Central memory CD8-positive, alpha-beta T cell (primary cell): ENCODE measurements at regions not wholly inside any gene's neighbourhood (a gene's known extent, or its start where the extent isn't known, plus 50 kb on each side); places are given as distances from the start of the nearest gene placed in this dataset.

Experiments used
- ATAC-seq: fragments of 150-1000 bp; cut with Tn5 transposase; replicated peaks from 2 replicates; pipeline ENCODE4 v1.10.0; 2022; ENCODE audit warnings: mild to moderate bottlenecking, moderate FRiP score, moderate number of reproducible peaks; ENCODE audit not compliant: poor library complexity, severe bottlenecking; ENCODE audit errors: extremely low read depth
- DNase-seq, 2 donors: peaks; one replicate each; pipeline ENCODE4 v3.0.0; 2021; ENCODE audit warnings: low spot score in 2 of 2
- H3K27ac Mint-ChIP-seq: one replicate; pipeline ENCODE4 v1.8.0; 2022; ENCODE audit warnings: low read depth, mild to moderate bottlenecking, moderate library complexity, mixed read lengths
- H3K27me3 Mint-ChIP-seq: one replicate; pipeline ENCODE4 v1.8.0; 2022; ENCODE audit warnings: mixed read lengths
- H3K36me3 Mint-ChIP-seq: one replicate; pipeline ENCODE4 v1.8.0; 2022; ENCODE audit warnings: mild to moderate bottlenecking, moderate library complexity, mixed read lengths; ENCODE audit not compliant: insufficient read depth
- H3K4me1 Mint-ChIP-seq: one replicate; pipeline ENCODE4 v1.8.0; 2022; ENCODE audit warnings: mixed read lengths
- H3K4me3 Mint-ChIP-seq: one replicate; pipeline ENCODE4 v1.8.0; 2022; ENCODE audit warnings: mild to moderate bottlenecking, moderate library complexity, mixed read lengths
- H3K9me3 Mint-ChIP-seq: one replicate; pipeline ENCODE4 v1.8.0; 2022; ENCODE audit warnings: mixed read lengths

DNA sequence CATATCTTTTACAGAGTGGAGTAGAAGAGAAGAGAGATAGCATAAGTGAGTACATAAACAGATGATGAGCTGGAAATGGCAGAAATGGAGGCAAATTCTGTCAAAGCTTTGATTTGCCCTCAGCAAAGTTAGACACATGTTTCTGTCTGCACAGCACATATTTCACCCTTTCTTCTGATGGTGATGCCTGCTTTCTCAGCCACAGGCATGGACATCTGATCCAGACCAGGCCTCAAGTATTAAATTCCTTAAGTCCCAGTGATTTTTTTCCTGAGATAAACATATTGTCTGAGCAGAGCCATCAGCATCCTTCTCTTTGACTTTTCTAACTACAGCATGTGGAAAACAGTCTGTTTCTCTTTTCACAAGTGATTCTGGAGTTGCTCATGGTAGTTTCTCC is 409.8 kb downstream of the MAN2A1 start:
- no peak for DNase-seq
- ATAC-seq: no peak
- Mint-ChIP-seq H3K4me1 (peaks cover 10% of the 10 kb centered on the region), H3K4me3 (no peak overlapping the region), H3K9me3 (no peaks in the 10 kb centered on the region), H3K27ac (no peak overlapping the region), H3K27me3 (no peaks in the 10 kb centered on the region), H3K36me3 (no peaks in the 10 kb centered on the region)

DNA sequence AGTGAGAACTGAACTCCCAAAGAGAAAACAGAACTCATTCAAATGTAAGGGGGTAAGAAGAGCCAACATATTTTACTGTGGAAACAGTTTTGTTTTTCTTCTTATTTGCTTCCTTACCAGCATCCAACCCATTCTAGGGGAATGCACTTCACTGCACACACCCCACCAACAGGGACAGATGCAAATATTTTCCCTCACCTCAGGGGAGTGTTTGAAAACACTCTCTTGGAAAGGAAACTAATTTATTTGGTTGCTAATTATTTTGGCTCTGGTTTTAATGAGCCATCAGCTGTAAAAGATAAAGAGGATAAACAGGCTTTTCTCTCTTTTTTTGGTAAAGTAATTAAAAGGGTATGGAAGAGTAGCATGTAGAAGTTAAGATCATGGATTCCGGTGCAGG is 413.4 kb downstream of the MAN2A1 start:
- Mint-ChIP-seq H3K27me3 (peaks cover 19% of the 10 kb centered on the region), H3K9me3 (no peaks in the 10 kb centered on the region), H3K4me1 (peaks cover 30% of the 10 kb centered on the region), H3K4me3 (no peak overlapping the region), H3K36me3 (no peaks in the 10 kb centered on the region), H3K27ac (no peak overlapping the region)
- ATAC-seq (no peak), DNase-seq (no peak)

DNA sequence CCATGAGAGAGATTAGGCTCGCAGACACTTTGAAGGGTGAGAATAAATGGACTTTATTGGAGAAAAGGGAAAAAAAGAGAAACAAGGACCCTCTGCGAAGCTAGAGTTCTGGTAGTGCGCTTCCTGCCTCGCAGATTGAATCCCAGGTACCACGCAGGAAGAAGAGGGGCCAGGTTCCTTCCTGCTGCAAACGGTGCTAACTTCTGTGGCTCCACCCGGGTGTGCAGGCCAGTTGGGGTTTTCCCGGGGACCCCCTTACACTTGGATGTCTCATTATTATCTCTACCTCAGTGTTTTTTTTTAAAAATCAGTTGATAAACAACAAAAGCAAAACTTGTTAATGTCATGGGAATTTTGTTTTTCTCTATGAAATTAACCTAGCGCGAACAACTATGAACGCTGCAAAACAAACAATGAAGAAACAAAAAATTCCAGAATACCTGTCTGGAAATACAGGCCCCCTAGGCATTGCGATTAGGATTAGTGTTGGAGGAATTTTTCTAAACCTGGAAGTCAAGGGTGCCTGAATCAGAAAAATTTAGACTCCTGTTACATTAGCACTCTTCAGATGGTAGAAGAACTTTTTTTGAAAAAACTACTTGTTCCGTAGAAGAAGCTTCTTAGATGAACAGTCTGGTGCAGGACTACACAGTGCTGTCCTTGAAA is 414.5 kb downstream of the MAN2A1 start:
- ATAC-seq: no peak
- Mint-ChIP-seq H3K4me1 (peaks cover 30% of the 10 kb centered on the region), H3K27me3 (peaks cover 19% of the 10 kb centered on the region), H3K4me3 (no peak overlapping the region), H3K27ac (no peak overlapping the region), H3K9me3 (no peaks in the 10 kb centered on the region), H3K36me3 (no peaks in the 10 kb centered on the region)
- no peak for DNase-seq

DNA sequence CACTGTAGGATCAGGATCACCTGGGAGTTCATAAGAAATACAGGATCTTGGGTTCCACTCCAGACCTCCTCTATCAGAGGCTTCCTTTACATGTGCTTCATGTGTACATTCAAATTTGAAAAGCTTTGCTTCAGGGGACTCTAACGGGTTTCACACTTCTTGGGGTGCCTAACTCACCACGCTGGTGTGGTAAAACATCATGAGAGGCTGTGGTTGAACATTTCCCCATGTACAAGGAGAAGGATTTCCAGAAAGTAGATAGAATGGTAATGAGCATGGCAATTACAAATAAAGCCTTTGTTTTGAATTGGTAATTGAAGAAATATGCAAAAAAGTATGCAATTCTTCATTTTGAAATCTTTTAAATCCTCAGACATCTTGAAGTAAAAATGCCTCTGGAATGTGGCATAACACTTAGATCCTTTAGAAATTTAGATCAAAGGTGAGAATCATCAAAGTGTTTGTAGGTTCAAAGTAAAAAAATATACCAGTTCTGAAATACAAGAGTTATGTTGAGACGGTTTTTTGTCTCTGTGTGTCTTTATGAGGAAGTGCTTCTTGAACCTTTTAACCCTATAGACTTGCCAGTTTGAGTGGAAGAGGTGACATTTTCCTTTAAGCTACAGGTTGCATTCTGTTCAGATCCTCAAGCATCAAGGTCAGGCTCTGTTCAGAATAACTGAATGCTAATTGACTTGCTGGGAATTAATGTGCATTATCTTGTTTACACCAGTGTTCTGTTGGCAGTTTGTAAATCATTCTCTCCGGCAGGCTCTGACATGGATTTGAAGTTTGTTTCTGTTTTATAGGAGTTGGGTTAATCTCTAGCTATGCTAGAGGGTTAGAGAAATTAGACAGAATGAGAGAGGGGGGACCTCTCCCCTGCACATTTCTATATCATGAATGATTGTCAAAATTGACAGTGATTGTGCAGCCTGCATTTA is 415.3 kb downstream of the MAN2A1 start:
- H3K4me1 Mint-ChIP-seq: peaks cover 30% of the 10 kb centered on the region
- DNase-seq: no peak
- H3K9me3 Mint-ChIP-seq: no peaks in the 10 kb centered on the region
- peak; percentile 64 for ATAC-seq
- H3K36me3 Mint-ChIP-seq: no peaks in the 10 kb centered on the region
- H3K27ac Mint-ChIP-seq: no peak overlapping the region
- peaks cover 19% of the 10 kb centered on the region for H3K27me3 Mint-ChIP-seq
- H3K4me3 Mint-ChIP-seq: no peak overlapping the region

DNA sequence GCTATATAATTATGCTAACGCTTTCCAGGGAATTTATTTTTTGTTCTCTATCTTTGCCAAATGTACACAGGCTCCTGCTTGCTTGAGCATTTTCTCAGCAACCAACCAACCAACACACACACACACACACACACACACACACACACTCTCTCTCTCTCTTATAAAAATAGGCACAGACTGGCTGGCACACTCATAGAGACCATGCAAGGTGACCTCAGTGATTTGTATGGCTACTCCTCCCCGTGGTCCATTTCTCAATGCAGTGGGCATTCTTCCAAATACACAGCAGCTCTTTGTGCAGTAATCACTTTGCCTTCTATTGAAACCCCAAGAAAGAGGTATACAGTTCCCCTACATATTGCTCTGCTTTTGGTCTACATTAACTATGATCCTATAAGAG is 416.0 kb downstream of the MAN2A1 start:
- H3K9me3 Mint-ChIP-seq: no peaks in the 10 kb centered on the region
- no peak overlapping the region for H3K4me3 Mint-ChIP-seq
- DNase-seq (no peak), ATAC-seq (no peak)
- H3K27ac Mint-ChIP-seq: no peak overlapping the region
- peaks cover 30% of the 10 kb centered on the region for H3K4me1 Mint-ChIP-seq
- H3K36me3 Mint-ChIP-seq: no peaks in the 10 kb centered on the region
- peaks cover 19% of the 10 kb centered on the region for H3K27me3 Mint-ChIP-seq

DNA sequence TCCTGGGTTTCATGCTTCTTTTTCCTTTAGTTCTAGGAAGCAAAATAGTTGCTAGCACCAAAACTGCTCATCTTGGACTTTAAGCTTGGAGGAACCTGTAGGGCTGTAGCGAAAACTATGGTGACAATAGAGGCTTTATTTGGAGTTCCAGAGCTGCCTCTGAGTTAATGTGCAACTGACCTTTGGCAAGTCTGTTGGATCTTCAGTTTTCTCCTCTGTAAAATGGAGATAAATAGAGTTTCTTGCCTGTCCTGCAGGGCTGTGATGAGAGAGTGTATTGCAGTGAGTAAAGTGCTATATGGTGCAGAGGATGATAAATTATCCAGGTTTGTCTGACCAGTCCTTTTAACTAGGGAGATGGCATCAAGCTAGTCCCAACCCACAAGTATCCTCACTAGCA is 417.0 kb downstream of the MAN2A1 start:
- peak overlapping the region; percentile 56 for H3K4me3 Mint-ChIP-seq
- no peaks in the 10 kb centered on the region for H3K36me3 Mint-ChIP-seq
- H3K27ac Mint-ChIP-seq: no peak overlapping the region
- no peak for DNase-seq
- H3K9me3 Mint-ChIP-seq: no peaks in the 10 kb centered on the region
- H3K27me3 Mint-ChIP-seq: peaks cover 19% of the 10 kb centered on the region
- ATAC-seq: no peak
- H3K4me1 Mint-ChIP-seq: peaks cover 30% of the 10 kb centered on the region

DNA sequence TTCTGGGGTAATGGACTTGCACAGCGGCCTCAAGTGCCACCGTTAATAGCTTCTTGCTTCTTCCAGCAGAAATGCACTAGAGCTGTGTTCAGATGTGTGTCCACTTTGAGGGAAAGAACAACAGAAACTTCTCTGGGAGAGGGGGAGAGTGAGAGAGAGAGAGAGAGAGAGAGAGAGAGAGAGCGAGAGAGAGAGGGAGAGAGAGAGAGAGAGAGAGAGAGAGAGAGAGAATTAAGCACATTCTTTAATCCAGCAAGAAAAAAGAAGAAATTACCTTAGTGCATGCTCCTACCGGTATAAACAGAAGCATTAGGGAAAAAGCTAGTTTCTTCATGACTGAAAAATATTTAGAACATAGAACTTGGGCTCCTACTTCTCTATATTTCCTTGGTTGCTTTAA is 418.8 kb downstream of the MAN2A1 start:
- H3K9me3 Mint-ChIP-seq: no peaks in the 10 kb centered on the region
- ATAC-seq (no peak), DNase-seq (no peak)
- H3K27me3 Mint-ChIP-seq: peaks cover 19% of the 10 kb centered on the region
- no peaks in the 10 kb centered on the region for H3K36me3 Mint-ChIP-seq
- H3K4me3 Mint-ChIP-seq: no peak overlapping the region
- peaks cover 30% of the 10 kb centered on the region for H3K4me1 Mint-ChIP-seq
- no peak overlapping the region for H3K27ac Mint-ChIP-seq

DNA sequence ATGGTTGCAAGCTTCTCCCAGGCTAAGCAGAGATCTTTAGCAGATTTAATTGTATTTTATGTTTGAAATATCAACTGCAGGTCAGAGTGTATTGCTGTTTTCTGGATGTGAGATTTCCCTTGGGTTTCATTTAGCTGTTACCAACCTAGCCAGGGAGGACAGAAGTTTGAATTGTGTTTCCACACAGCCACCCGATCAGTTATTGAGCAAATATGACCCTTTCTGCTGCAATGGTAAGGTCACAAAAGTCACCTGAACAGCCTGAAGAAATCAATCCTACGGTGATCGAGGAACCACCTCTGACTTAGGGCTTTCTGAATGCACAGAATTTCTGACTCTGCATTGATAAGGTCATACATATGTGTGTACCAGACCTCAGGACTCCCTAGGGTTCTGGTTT is 419.9 kb downstream of the MAN2A1 start:
- peaks cover 19% of the 10 kb centered on the region for H3K27me3 Mint-ChIP-seq
- H3K27ac Mint-ChIP-seq: no peak overlapping the region
- DNase-seq (no peak), ATAC-seq (no peak)
- H3K36me3 Mint-ChIP-seq: no peaks in the 10 kb centered on the region
- peaks cover 19% of the 10 kb centered on the region for H3K4me1 Mint-ChIP-seq
- H3K9me3 Mint-ChIP-seq: no peaks in the 10 kb centered on the region
- H3K4me3 Mint-ChIP-seq: no peak overlapping the region

DNA sequence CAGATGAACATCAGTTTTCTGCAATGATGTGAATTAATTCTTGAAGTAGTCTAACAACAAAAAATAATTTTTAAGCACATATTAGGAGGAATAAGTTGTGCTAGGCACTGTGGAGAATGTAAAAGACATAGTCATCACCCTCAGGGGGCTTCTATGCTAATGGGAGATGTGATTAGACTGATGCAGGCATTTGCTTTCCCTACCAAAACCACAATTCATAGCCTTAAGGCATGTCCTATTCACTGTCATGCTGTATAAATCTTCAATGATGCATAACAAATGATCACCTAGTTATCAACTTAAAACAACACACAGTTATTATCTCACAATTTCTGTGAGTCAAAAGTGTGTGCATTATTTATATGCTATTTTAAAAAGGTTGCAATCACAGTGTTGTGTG is 422.6 kb downstream of the MAN2A1 start:
- Mint-ChIP-seq H3K4me3 (no peak overlapping the region), H3K36me3 (no peaks in the 10 kb centered on the region), H3K27me3 (peaks cover 4% of the 10 kb centered on the region), H3K9me3 (no peaks in the 10 kb centered on the region), H3K4me1 (peaks cover 4% of the 10 kb centered on the region), H3K27ac (no peak overlapping the region)
- ATAC-seq: no peak
- DNase-seq: no peak

DNA sequence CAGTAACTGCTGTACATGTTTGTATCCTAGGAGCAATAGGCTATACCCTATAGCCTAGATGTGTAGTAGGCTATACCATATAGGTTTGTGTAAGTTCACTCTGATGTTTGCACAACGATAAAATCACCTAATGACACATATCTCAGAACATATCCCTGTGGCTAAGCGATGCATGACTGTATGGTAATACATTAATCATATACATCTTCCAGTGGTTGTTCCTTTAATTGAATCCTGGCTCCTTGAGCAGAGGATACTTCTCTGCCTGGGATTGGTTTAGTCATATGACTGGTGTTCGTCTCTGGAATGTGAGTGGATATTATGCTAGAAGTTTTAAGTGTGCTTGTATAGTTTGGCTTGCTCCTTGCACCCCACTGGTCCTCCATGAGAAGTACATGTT is 425.8 kb downstream of the MAN2A1 start:
- no peaks in the 10 kb centered on the region for H3K9me3 Mint-ChIP-seq
- ATAC-seq (no peak), DNase-seq (no peak)
- no peaks in the 10 kb centered on the region for H3K4me1 Mint-ChIP-seq
- peaks cover 12% of the 10 kb centered on the region for H3K27me3 Mint-ChIP-seq
- H3K27ac Mint-ChIP-seq: no peak overlapping the region
- H3K4me3 Mint-ChIP-seq: no peak overlapping the region
- H3K36me3 Mint-ChIP-seq: no peaks in the 10 kb centered on the region

DNA sequence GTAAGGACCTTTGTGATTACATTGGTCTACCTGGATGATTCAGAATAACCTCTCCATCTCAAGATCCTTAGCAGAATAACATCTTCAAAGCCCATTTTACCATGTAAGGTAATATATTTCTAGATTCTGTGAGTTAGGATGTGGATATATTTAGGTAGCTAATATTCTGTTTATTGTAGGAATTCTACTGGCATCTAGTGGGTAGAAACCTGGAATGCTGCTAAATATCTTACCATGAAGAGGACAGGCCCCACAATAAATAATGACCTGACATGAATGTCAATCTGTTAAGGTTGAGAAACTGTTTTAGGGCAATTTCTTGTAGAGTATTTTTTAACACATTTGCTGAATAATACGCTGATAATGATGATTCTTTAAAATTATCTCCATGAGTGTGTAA is 426.8 kb downstream of the MAN2A1 start:
- no peaks in the 10 kb centered on the region for H3K36me3 Mint-ChIP-seq
- H3K9me3 Mint-ChIP-seq: no peaks in the 10 kb centered on the region
- no peaks in the 10 kb centered on the region for H3K4me1 Mint-ChIP-seq
- no peak overlapping the region for H3K27ac Mint-ChIP-seq
- H3K4me3 Mint-ChIP-seq: no peak overlapping the region
- ATAC-seq (no peak), DNase-seq (no peak)
- peaks cover 22% of the 10 kb centered on the region for H3K27me3 Mint-ChIP-seq

DNA sequence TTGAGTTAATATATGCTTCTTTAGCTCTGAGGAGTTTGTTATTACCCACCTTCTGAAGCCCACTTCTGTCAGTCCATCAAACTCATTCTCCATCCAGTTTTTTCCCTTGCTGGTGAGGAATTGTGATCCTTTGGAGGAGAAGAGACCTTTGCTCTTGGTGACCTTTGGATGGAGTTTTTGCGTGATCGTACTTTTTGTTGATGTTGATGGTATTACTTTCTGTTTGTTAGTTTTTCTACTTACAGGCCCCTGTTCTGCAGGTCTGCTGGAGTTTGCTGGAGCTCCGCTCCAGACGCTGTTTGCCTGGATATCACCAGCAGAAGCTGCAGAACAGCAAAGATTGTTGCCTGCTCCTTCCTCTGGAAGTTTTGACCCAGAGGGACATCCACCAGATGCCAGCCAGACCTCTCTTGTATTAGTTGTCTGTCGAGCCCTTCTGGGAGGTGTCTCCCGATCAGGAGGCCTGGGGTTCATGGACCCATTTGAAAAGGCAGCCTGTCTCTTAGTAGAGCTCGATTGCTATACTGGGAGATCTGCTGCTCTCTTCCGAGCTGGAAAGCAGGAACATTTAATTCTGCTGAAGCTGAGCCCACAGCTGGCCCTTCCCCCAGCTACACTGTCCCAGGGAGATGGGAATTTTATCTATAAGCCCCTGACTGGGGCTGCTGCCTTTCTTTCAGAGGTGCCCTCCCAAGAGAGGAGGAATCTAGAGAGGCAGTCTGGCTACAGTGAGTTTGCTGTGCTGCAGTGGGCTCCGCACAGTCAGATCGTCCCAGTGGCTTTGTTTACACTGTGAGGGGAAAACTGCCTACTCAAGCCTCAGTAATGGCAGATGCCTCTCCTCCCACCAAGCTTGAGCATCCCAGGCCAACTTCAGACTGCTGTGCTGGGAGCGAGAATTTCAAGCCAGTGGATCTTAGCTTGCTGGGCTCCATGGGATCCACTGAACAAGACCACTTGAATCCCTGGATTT is 445.5 kb downstream of the MAN2A1 start:
- no peak overlapping the region for H3K27ac Mint-ChIP-seq
- no peaks in the 10 kb centered on the region for H3K36me3 Mint-ChIP-seq
- H3K4me3 Mint-ChIP-seq: no peak overlapping the region
- ATAC-seq (no peak), DNase-seq (no peak)
- peaks cover 17% of the 10 kb centered on the region for H3K9me3 Mint-ChIP-seq
- H3K27me3 Mint-ChIP-seq: peaks cover 23% of the 10 kb centered on the region
- no peaks in the 10 kb centered on the region for H3K4me1 Mint-ChIP-seq
